ENCODE measurements at regions not wholly inside any gene's neighbourhood (a gene's known extent, or its start where the extent isn't known, plus 50 kb on each side); places are given as distances from the start of the nearest gene placed in this dataset.
A peak's percentile ranks its signal among the peaks of the same experiment; 100 is the strongest.

DNA sequence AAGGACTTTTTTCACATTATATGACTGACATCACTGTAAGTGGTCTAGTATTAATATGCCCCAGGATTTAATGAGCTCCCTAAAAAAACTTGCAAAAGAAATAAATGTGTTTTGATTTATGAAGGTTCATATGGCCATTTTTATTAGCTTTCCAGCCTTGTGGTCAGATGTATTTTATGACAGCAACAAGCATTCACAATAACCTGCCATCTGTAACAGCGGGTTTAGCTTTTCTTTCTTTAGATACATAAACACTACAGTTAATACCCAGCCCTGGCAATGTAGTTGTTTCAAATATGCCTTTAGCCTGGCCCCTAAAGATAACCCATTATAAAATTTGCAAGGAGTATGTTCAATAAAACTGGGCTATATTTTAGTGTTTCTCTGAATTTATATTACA lies 1063.8 kb downstream of the SOCS6 start:
- no peaks in the 10 kb centered on the region for H4K20me1 ChIP-seq (ENCODE audit: insufficient read depth, low read length)
- DNase-seq (ENCODE audit: low spot score) (no peak), FAIRE-seq (no peak), ATAC-seq (no peak)
- H3K27me3 ChIP-seq (ENCODE audit: control insufficient read depth in 1 of 2, insufficient read depth in 2 of 2, low read length in 2 of 2) = no peaks in the 10 kb centered on the region; a peak in 1 of 5 replicates
- POLR2A ChIA-PET = no interaction called here
- H3K9me3 ChIP-seq (ENCODE audit: low read length) = no peaks in the 10 kb centered on the region
- intact Hi-C loops (cut with micrococcal nuclease; ENCODE audit: unreplicated experiment) = no loop called here
- no peak overlapping the region for H3K9ac ChIP-seq (ENCODE audit: insufficient read depth, low read depth, low read length)
- H3K4me1 ChIP-seq (ENCODE audit: insufficient read depth, low read length) = no peaks in the 10 kb centered on the region
- H3K4me3 ChIP-seq (replicated peaks in 1 of 3; ENCODE audit: insufficient read depth in 1 of 3, low read depth in 2 of 3, low read length in 3 of 3) = no peak overlapping the region
- no peak overlapping the region for H3K4me2 ChIP-seq (ENCODE audit: low read depth, low read length)
- TF ChIP-seq ZNF10 (CRISPR knock-in tag; IDR thresholded peaks at IDR 0.05; ENCODE audit: borderline replicate concordance, low read depth) (no peak), ZNF460 (CRISPR knock-in tag; IDR thresholded peaks at IDR 0.05; ENCODE audit: borderline replicate concordance) (no peak), TSC22D2 (CRISPR knock-in tag; IDR thresholded peaks at IDR 0.05; ENCODE audit: borderline replicate concordance) (no peak), CBX5 (CRISPR knock-in tag; IDR thresholded peaks at IDR 0.05; ENCODE audit: borderline replicate concordance) (no peak), HES4 (CRISPR knock-in tag; IDR thresholded peaks at IDR 0.05; ENCODE audit: borderline replicate concordance) (no peak)
- no peak overlapping the region for H2AFZ ChIP-seq (ENCODE audit: low read length)
- H3K79me2 ChIP-seq (ENCODE audit: insufficient read depth, low read length) = no peaks in the 10 kb centered on the region
- WGBS (ENCODE audit: low lambda C conversion rate) = 0% methylated on average over 1 of the region's 1 CpG
- no peak overlapping the region for H3K27ac ChIP-seq (ENCODE audit: extremely low read length, insufficient read depth, low read length)
- no peaks in the 10 kb centered on the region for H3K36me3 ChIP-seq (replicated peaks in 1 of 2; ENCODE audit: control insufficient read depth in 1 of 2, insufficient read depth in 2 of 2, low read length in 2 of 2)
- in situ Hi-C loops (cut with HindIII; ENCODE audit: extremely low pct_ligation_motif_present, low pct_unique_long_range_greater_than_20kb) = no loop called here
- BruUV-seq (replicated peaks) = no TSS peak
- CTCF ChIA-PET (ENCODE audit: low intra/inter-chr PET ratio, low total read pairs) = no interaction called here

DNA sequence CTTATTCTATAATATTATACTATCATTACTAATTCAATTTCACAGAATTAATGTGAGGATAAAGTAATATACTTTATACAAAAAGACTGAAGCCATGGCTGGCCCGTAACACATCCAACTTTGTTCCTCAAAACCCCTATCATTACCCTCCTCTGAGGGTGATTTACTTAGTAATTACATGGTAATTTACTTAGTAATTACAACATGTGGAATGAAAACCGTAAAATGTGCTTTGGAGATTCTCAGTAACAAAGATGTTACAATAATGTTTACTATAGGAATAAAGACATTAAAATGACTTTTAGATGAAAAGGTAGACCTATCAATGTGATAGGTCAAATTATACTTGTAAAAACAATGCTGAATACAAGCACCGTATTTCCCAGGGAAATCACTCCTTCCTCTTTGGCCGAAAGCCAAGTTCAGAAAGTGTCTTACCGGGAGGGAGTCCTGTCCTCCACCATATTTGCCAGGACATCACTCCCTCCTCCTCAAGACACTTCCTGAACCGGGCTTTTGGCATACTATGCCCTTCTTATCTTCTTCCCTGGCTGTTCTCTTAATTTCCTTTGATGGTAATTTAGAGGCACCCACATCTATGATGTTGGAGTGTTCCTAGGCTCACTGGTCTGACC lies 1047.8 kb downstream of the SOCS6 start:
- Histone ChIP-seq H3K27me3 (ENCODE audit: control insufficient read depth in 1 of 2, insufficient read depth in 2 of 2, low read length in 2 of 2) (no peaks in the 10 kb centered on the region), H2AFZ (ENCODE audit: low read length) (no peak overlapping the region), H4K20me1 (ENCODE audit: insufficient read depth, low read length) (no peaks in the 10 kb centered on the region), H3K4me2 (ENCODE audit: low read depth, low read length) (no peak overlapping the region), H3K4me1 (ENCODE audit: insufficient read depth, low read length) (no peaks in the 10 kb centered on the region), H3K9me3 (ENCODE audit: low read length) (no peaks in the 10 kb centered on the region), H3K79me2 (ENCODE audit: insufficient read depth, low read length) (no peaks in the 10 kb centered on the region), H3K27ac (ENCODE audit: extremely low read length, insufficient read depth, low read length) (no peak overlapping the region), H3K36me3 (replicated peaks in 1 of 2; ENCODE audit: control insufficient read depth in 1 of 2, insufficient read depth in 2 of 2, low read length in 2 of 2) (no peaks in the 10 kb centered on the region), H3K9ac (ENCODE audit: insufficient read depth, low read depth, low read length) (no peak overlapping the region), H3K4me3 (replicated peaks in 1 of 3; ENCODE audit: insufficient read depth in 1 of 3, low read depth in 2 of 3, low read length in 3 of 3) (no peak overlapping the region)
- in situ Hi-C loops (cut with HindIII; ENCODE audit: extremely low pct_ligation_motif_present, low pct_unique_long_range_greater_than_20kb) = no loop called here
- BruUV-seq (replicated peaks) = no TSS peak
- 4% methylated on average over 6 of the region's 6 CpGs for WGBS (ENCODE audit: low lambda C conversion rate)
- intact Hi-C loops (cut with micrococcal nuclease; ENCODE audit: unreplicated experiment) = no loop called here
- POLR2A ChIA-PET = no interaction called here
- DNase-seq (ENCODE audit: low spot score) = no peak
- FAIRE-seq = no peak
- CTCF ChIA-PET (ENCODE audit: low intra/inter-chr PET ratio, low total read pairs) = no interaction called here
- ATAC-seq = no peak
- no peak for TF ChIP-seq RXRA (CRISPR knock-in tag; IDR thresholded peaks at IDR 0.05)
- no peak for TF ChIP-seq ZNF331 (CRISPR knock-in tag; IDR thresholded peaks at IDR 0.05)
- TF ChIP-seq, protein P1, sequence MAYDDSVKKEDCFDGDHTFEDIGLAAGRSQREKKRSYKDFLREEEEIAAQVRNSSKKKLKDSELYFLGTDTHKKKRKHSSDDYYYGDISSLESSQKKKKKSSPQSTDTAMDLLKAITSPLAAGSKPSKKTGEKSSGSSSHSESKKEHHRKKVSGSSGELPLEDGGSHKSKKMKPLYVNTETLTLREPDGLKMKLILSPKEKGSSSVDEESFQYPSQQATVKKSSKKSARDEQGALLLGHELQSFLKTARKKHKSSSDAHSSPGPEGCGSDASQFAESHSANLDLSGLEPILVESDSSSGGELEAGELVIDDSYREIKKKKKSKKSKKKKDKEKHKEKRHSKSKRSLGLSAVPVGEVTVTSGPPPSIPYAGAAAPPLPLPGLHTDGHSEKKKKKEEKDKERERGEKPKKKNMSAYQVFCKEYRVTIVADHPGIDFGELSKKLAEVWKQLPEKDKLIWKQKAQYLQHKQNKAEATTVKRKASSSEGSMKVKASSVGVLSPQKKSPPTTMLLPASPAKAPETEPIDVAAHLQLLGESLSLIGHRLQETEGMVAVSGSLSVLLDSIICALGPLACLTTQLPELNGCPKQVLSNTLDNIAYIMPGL (CRISPR knock-in tag; IDR thresholded peaks at IDR 0.05; ENCODE audit: borderline replicate concordance in 1 of 2, low read depth in 1 of 2) = no peak
- TF ChIP-seq, protein P2, sequence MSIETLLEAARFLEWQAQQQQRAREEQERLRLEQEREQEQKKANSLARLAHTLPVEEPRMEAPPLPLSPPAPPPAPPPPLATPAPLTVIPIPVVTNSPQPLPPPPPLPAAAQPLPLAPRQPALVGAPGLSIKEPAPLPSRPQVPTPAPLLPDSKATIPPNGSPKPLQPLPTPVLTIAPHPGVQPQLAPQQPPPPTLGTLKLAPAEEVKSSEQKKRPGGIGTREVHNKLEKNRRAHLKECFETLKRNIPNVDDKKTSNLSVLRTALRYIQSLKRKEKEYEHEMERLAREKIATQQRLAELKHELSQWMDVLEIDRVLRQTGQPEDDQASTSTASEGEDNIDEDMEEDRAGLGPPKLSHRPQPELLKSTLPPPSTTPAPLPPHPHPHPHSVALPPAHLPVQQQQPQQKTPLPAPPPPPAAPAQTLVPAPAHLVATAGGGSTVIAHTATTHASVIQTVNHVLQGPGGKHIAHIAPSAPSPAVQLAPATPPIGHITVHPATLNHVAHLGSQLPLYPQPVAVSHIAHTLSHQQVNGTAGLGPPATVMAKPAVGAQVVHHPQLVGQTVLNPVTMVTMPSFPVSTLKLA (IDR thresholded peaks at IDR 0.05) = peak; percentile 80

Measured in HepG2 (cell line).